Esophagus squamous epithelium (tissue), 5 donors: ENCODE measurements at regions not wholly inside any gene's neighbourhood (a gene's known extent, or its start where the extent isn't known, plus 50 kb on each side); places are given as distances from the start of the nearest gene placed in this dataset.

Experiments used
- DNase-seq: peaks from one replicate; lab custom pipeline; 2025; lab: John Stamatoyannopoulos, UW
- H3K27ac ChIP-seq, 4 donors: fragments of 200-600 bp; sonication (generic); one replicate each; pipeline ENCODE4 v1.5.1; 2016 to 2019; ENCODE audit warnings: mild to moderate bottlenecking in 1 of 4
- H3K27me3 ChIP-seq, 4 donors: fragments of 200-600 bp; sonication (generic); 1 replicate in 3 of 4; 2 replicates in 1 of 4; pipeline versions ENCODE4 v1.5.1 to v1.6.0; 2017 to 2021; ENCODE audit warnings: antibody characterized with exemption in 1 of 4
- H3K36me3 ChIP-seq, 3 donors: fragments of 200-600 bp; sonication (generic); one replicate each; pipeline ENCODE4 v1.5.1; 2016 to 2019
- H3K4me1 ChIP-seq, 3 donors: fragments of 200-600 bp; sonication (generic); one replicate each; pipeline ENCODE4 v1.5.1; 2017 to 2019
- H3K4me3 ChIP-seq, 4 donors: fragments of 200-600 bp; sonication (generic); 1 replicate in 3 of 4; 2 replicates in 1 of 4; pipeline ENCODE4 v1.5.1; 2016 to 2019; ENCODE audit warnings: mild to moderate bottlenecking in 2 of 4, moderate library complexity in 1 of 4
- H3K9me3 ChIP-seq, 3 donors: fragments of 200-600 bp; sonication (generic); one replicate each; pipeline ENCODE4 v1.5.1; 2016 to 2019
- POLR2A ChIP-seq, 4 donors: fragments of 450-650 bp; IDR thresholded peaks; one replicate each; pipeline ENCODE4 v1.6.1; 2017; ENCODE audit warnings: antibody characterized with exemption in 4 of 4, mild to moderate bottlenecking in 4 of 4, moderate library complexity in 3 of 4
- WGBS, 2 donors: methylation state at CpG; one replicate each; pipeline ENCODE4 v1.1.5; 2018; 5-methylcytosine and 5-hydroxymethylcytosine counted together
- intact Hi-C: fragments of 100-400 bp; cut with DNase I; formaldehyde crosslinking; loops from one replicate; pipeline ENCODE4 v1.15.0; 2022
- TF ChIP-seq, protein P1 (sequence below), 6 experiments: fragments of 450-650 bp in 4 of 6; fragments of 200-600 bp in 2 of 6; sonication (generic) in 2 of 6; IDR thresholded peaks; one replicate each; pipeline ENCODE4 v1.5.1; 2016 to 2019; ENCODE audit warnings: antibody characterized with exemption in 6 of 6, mild to moderate bottlenecking in 4 of 6, moderate library complexity in 4 of 6
- donor health status: DM: yes; HTN: yes; CAD: no.

DNA sequence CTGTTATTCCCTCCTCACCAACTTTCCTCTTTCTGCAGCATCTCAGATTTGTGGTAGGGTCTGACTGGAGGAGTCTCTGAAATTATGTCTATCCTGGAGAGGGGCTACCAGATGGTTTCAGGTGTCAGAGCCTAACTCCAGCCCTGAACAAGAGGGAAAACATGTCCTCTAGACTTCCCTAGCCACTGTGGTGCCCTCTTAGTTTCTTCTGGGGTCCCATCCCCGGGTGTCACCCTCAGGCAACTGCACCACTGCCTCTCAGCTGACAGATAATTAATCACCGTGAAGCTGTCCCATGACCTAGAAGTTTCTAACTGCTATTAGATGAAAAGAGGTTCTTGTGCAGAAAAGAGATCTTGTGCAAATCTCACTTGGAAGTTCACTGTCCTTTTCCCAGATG, 95.1 kb upstream of the CELF4 start:
- TF ChIP-seq POLR2A (IDR thresholded peaks at IDR 0.05), result no peak
- TF ChIP-seq, protein P1, sequence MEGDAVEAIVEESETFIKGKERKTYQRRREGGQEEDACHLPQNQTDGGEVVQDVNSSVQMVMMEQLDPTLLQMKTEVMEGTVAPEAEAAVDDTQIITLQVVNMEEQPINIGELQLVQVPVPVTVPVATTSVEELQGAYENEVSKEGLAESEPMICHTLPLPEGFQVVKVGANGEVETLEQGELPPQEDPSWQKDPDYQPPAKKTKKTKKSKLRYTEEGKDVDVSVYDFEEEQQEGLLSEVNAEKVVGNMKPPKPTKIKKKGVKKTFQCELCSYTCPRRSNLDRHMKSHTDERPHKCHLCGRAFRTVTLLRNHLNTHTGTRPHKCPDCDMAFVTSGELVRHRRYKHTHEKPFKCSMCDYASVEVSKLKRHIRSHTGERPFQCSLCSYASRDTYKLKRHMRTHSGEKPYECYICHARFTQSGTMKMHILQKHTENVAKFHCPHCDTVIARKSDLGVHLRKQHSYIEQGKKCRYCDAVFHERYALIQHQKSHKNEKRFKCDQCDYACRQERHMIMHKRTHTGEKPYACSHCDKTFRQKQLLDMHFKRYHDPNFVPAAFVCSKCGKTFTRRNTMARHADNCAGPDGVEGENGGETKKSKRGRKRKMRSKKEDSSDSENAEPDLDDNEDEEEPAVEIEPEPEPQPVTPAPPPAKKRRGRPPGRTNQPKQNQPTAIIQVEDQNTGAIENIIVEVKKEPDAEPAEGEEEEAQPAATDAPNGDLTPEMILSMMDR (IDR thresholded peaks at IDR 0.05), result no peak
- Histone ChIP-seq H3K27me3 (no peaks in the 10 kb centered on the region), H3K36me3 (no peaks in the 10 kb centered on the region), H3K4me1 (no peaks in the 10 kb centered on the region), H3K27ac (no peak overlapping the region), H3K4me3 (no peak overlapping the region), H3K9me3 (no peaks in the 10 kb centered on the region)
- no peak for DNase-seq
- 56 to 64% methylated on average over 2 of the region's 2 CpGs for WGBS, 2 donors
- intact Hi-C loops, result no loop called here

DNA sequence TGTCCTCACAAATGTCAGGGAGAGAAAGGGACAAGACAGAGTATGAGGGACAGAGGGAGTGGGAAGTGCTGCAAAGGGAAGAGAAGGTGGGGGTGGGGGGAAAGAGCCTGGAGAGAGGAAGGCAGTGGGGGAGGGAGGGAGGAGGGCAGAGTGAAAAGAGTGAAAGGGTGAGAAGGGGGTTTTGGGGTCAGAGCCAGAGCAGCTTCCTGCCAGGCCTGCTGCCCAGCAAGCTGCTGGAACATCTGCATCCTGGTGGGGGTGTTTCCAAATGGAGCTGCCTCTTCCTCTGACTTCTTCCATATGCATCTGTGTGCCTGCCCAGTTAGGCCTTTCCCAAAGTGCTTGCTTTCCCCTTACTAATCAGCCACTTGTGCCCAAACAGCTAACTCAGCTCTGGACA, 94.3 kb upstream of the CELF4 start:
- Histone ChIP-seq H3K27ac (no peak overlapping the region), H3K4me1 (no peaks in the 10 kb centered on the region), H3K9me3 (no peaks in the 10 kb centered on the region), H3K27me3 (no peaks in the 10 kb centered on the region), H3K4me3 (no peak overlapping the region), H3K36me3 (no peaks in the 10 kb centered on the region)
- intact Hi-C loops, result no loop called here
- DNase-seq, result no peak
- TF ChIP-seq POLR2A (IDR thresholded peaks at IDR 0.05), result no peak
- TF ChIP-seq, protein P1 (IDR thresholded peaks at IDR 0.05), result no peak

DNA sequence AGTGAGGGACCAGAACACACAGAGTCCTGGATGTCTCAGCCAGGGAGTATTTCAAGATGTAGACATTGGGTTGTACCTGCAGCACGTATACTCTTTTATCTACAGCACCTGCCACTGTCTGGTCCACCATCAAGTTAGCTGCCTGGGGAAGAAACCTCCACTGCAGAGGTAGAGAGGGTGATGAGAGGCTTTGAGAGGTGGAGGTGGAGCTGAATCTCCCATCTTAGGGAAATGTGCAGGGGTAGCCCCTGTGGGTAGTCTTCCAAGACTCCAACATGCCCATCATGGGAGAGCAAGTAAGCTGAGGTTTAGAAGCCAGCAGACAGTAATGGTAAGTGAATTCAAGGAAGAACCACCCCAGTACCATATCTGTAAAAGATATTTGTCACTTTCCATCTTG, 93.3 kb upstream of the CELF4 start:
- intact Hi-C loops, result no loop called here
- 25 to 80% methylated on average over 1 of the region's 1 CpG for WGBS, 2 donors

DNA sequence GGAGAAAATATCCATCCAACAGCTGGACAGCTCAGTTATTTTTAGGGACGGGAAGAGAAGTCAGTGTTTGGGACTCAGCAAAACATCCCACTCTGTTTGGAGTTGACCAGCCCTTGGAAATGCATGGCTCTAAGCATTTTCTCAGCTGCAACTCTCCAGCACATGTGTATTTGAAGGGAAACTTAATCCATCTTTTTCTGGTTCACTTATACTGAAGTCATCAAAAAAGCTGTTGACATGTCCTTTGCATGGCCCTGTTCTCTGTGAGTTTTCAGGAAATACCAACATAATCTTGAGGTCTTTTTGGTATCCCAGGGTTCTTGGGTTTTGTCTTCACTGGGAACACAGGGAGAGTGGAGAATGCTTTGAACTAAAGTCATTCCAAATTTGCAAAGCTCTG, 91.9 kb upstream of the CELF4 start:
- no peak overlapping the region for H3K27ac ChIP-seq
- whole genome bisulfite sequencing, 2 donors, result 28 to 71% methylated on average over 1 of the region's 1 CpG

More for the DNA sequence above, 93.3 kb upstream of the CELF4 start:
- TF ChIP-seq, protein P1 (IDR thresholded peaks at IDR 0.05), result no peak
- no peak for TF ChIP-seq POLR2A (IDR thresholded peaks at IDR 0.05)
- no peaks in the 10 kb centered on the region for H3K9me3 ChIP-seq
- H3K4me1 ChIP-seq, result no peaks in the 10 kb centered on the region
- no peaks in the 10 kb centered on the region for H3K36me3 ChIP-seq
- no peak overlapping the region for H3K27ac ChIP-seq
- H3K4me3 ChIP-seq, result no peak overlapping the region
- no peak for DNase-seq
- H3K27me3 ChIP-seq, result no peaks in the 10 kb centered on the region

DNA sequence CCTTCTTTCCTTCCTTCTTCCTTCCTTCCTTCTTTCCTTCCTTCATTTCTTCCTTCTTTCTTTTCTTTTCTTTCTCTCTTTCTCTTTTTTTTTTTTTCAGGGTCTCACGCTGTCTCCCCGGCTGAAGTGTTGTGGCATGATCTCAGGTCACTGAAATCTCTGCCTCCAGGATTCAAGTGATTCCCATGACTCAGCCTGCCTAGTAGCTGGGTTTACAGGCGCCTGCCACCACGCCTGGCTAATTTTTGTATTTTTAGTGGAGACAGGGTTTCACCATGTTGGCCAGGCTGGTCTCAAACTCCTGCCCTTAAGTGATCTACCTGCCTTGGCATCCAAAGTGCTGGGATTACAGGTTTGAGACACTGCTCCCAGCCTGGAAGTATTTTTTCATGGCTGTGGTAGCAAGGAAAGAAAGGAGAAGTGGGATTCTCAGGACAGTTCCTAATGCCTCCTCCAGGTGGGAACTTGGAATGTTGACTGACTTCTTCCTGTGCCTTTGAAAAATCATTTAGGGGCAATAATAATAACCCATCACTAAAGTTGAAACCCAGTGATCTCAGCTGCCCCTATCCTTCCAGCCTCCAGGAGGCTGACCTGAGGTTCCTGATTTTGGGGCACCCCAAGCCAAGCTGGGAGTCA, 89.3 kb upstream of the CELF4 start:
- WGBS, 2 donors, result 75 to 76% methylated on average over 2 to 3 of the region's 4 CpGs
- Histone ChIP-seq H3K4me1 (no peaks in the 10 kb centered on the region), H3K36me3 (no peaks in the 10 kb centered on the region), H3K9me3 (no peaks in the 10 kb centered on the region), H3K27me3 (no peaks in the 10 kb centered on the region), H3K4me3 (no peak overlapping the region), H3K27ac (no peak overlapping the region)
- intact Hi-C loops, result no loop called here
- TF ChIP-seq, protein P1 (IDR thresholded peaks at IDR 0.05), result no peak
- TF ChIP-seq POLR2A (IDR thresholded peaks at IDR 0.05), result no peak
- DNase-seq, result no peak

More for the DNA sequence above, 91.9 kb upstream of the CELF4 start:
- Histone ChIP-seq H3K4me3 (no peak overlapping the region), H3K9me3 (no peaks in the 10 kb centered on the region), H3K27me3 (no peaks in the 10 kb centered on the region), H3K36me3 (no peaks in the 10 kb centered on the region), H3K4me1 (no peaks in the 10 kb centered on the region)
- TF ChIP-seq, protein P1 (IDR thresholded peaks at IDR 0.05), result no peak
- TF ChIP-seq POLR2A (IDR thresholded peaks at IDR 0.05), result no peak
- no peak for DNase-seq
- intact Hi-C loops, result no loop called here
